ENCODE measurements at regions not wholly inside any gene's neighbourhood (a gene's known extent, or its start where the extent isn't known, plus 50 kb on each side); places are given as distances from the start of the nearest gene placed in this dataset.
"Not testable (repeated sequence)": the region's sequence is repeated elsewhere in the genome, so short reads cannot be mapped to it uniquely, and the experiment has no call there.

DNA sequence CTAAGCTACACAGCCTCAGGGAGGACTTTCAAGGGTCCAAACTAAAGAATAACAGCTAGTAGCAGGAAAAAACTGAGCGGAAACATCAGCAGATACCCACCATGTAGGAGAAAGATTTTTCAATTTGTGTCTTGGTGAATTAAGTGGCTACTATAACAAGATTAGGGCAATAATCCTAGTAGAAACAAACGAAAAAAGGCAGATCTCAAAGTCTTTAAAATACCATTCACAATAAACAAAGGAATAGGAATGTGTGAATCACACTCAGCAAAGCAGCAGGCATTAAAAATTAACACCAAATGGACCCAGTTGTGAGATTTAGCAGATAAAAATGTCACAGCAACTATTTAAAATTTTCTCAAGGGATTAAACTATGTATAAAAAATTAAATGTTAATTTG is 761.2 kb downstream of the TENT5A start:
- Histone ChIP-seq H3K9me3 (ENCODE audit: low read length) (0 out of 2 replicates have a peak, but pooled peaks cover 5% of the 10 kb centered on the region), H2AFZ (ENCODE audit: low read length) (no peak overlapping the region), H3K4me2 (ENCODE audit: low read length) (no peak overlapping the region), H3K36me3 (ENCODE audit: insufficient read depth, low read length) (no peaks in the 10 kb centered on the region), H3K79me2 (ENCODE audit: insufficient read depth, low read depth, low read length) (no peaks in the 10 kb centered on the region), H3K27ac (ENCODE audit: low read depth, low read length, poor library complexity, severe bottlenecking) (no peak overlapping the region), H3K4me3 (ENCODE audit: low read depth, low read length, poor library complexity, severe bottlenecking) (no peak overlapping the region), H3K9me2 (ENCODE audit: insufficient read depth, low read length) (no peaks in the 10 kb centered on the region), H3K4me1 (ENCODE audit: insufficient read depth, low read length, poor library complexity, severe bottlenecking) (no peaks in the 10 kb centered on the region), H4K20me1 (ENCODE audit: insufficient read depth, low read length) (no peaks in the 10 kb centered on the region)
- POLR2A ChIA-PET, result no interaction called here
- no TSS peak for BruUV-seq (replicated peaks)
- CTCF ChIA-PET (ENCODE audit: unreplicated experiment), result no interaction called here
- intact Hi-C loops (cut with micrococcal nuclease; ENCODE audit: unreplicated experiment), result no loop called here
- TF ChIP-seq EZH2phosphoT487 (IDR thresholded peaks at IDR 0.05; ENCODE audit: borderline replicate concordance, low read depth, low read length) (no peak), CTCF (conservative IDR thresholded peaks at IDR 0.05; ENCODE audit: low read length) (no peak)
- DNase-seq (ENCODE audit: low spot score), result no peak

GRCh38 chr6:80988892-80989291 is 763.6 kb downstream of the TENT5A start:
- Histone ChIP-seq H3K27ac (ENCODE audit: low read depth, low read length, poor library complexity, severe bottlenecking) (no peak overlapping the region), H3K4me2 (ENCODE audit: low read length) (no peak overlapping the region), H4K20me1 (ENCODE audit: insufficient read depth, low read length) (no peaks in the 10 kb centered on the region), H3K36me3 (ENCODE audit: insufficient read depth, low read length) (no peaks in the 10 kb centered on the region), H3K9me2 (ENCODE audit: insufficient read depth, low read length) (no peaks in the 10 kb centered on the region), H3K4me1 (ENCODE audit: insufficient read depth, low read length, poor library complexity, severe bottlenecking) (no peaks in the 10 kb centered on the region), H3K4me3 (ENCODE audit: low read depth, low read length, poor library complexity, severe bottlenecking) (no peak overlapping the region), H2AFZ (ENCODE audit: low read length) (no peak overlapping the region), H3K79me2 (ENCODE audit: insufficient read depth, low read depth, low read length) (no peaks in the 10 kb centered on the region), H3K9me3 (ENCODE audit: low read length) (no peaks in the 10 kb centered on the region)
- BruUV-seq (replicated peaks), result no TSS peak
- DNase-seq (ENCODE audit: low spot score), result no peak
- intact Hi-C loops (cut with micrococcal nuclease; ENCODE audit: unreplicated experiment), result no loop called here
- ChIA-PET POLR2A (no interaction called here), CTCF (ENCODE audit: unreplicated experiment) (no interaction called here)
- TF ChIP-seq CTCF (conservative IDR thresholded peaks at IDR 0.05; ENCODE audit: low read length) (no peak), EZH2phosphoT487 (IDR thresholded peaks at IDR 0.05; ENCODE audit: borderline replicate concordance, low read depth, low read length) (no peak)

GRCh38 chr6:80988286-80988685 is 764.2 kb downstream of the TENT5A start:
- H3K4me3 ChIP-seq (ENCODE audit: low read depth, low read length, poor library complexity, severe bottlenecking), result no peak overlapping the region
- H3K4me1 ChIP-seq (ENCODE audit: insufficient read depth, low read length, poor library complexity, severe bottlenecking), result no peaks in the 10 kb centered on the region
- BruUV-seq (replicated peaks), result no TSS peak
- H4K20me1 ChIP-seq (ENCODE audit: insufficient read depth, low read length), result no peaks in the 10 kb centered on the region
- no peak overlapping the region for H3K27ac ChIP-seq (ENCODE audit: low read depth, low read length, poor library complexity, severe bottlenecking)
- H3K4me2 ChIP-seq (ENCODE audit: low read length), result no peak overlapping the region
- ChIA-PET POLR2A (no interaction called here), CTCF (ENCODE audit: unreplicated experiment) (no interaction called here)
- DNase-seq (ENCODE audit: low spot score), result no peak
- H3K9me3 ChIP-seq (ENCODE audit: low read length), result no peaks in the 10 kb centered on the region
- H3K9me2 ChIP-seq (ENCODE audit: insufficient read depth, low read length), result no peaks in the 10 kb centered on the region
- intact Hi-C loops (cut with micrococcal nuclease; ENCODE audit: unreplicated experiment), result no loop called here
- no peaks in the 10 kb centered on the region for H3K79me2 ChIP-seq (ENCODE audit: insufficient read depth, low read depth, low read length)
- H3K36me3 ChIP-seq (ENCODE audit: insufficient read depth, low read length), result no peaks in the 10 kb centered on the region
- no peak overlapping the region for H2AFZ ChIP-seq (ENCODE audit: low read length)
- TF ChIP-seq CTCF (conservative IDR thresholded peaks at IDR 0.05; ENCODE audit: low read length) (no peak), EZH2phosphoT487 (IDR thresholded peaks at IDR 0.05; ENCODE audit: borderline replicate concordance, low read depth, low read length) (no peak)

DNA sequence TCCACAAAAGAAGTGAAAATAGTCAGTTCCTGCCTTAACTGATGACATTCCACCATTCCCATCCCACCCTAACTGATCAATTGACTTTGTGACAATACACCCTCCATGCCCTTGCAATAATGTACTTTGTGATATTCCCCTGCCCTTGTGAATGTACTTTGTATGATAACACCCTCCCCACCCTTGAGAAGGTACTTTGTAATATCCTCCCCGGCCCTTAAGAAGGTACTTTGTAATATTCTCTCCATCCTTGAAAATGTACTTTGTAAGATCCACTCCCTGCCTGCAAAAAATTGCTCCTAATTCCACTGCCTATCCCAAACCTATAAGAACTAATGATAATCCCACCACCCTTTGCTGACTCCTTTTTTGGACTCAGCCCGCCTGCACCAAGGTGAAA is 771.3 kb downstream of the TENT5A start:
- H3K27ac ChIP-seq (ENCODE audit: low read depth, low read length, poor library complexity, severe bottlenecking); H3K4me1 ChIP-seq (ENCODE audit: insufficient read depth, low read length, poor library complexity, severe bottlenecking); CTCF ChIA-PET (ENCODE audit: unreplicated experiment); DNase-seq (ENCODE audit: low spot score); H3K4me2 ChIP-seq (ENCODE audit: low read length); H2AFZ ChIP-seq (ENCODE audit: low read length); H3K9me2 ChIP-seq (ENCODE audit: insufficient read depth, low read length); intact Hi-C loops (cut with micrococcal nuclease; ENCODE audit: unreplicated experiment); BruUV-seq (replicated peaks); H3K36me3 ChIP-seq (ENCODE audit: insufficient read depth, low read length); H3K79me2 ChIP-seq (ENCODE audit: insufficient read depth, low read depth, low read length); H3K4me3 ChIP-seq (ENCODE audit: low read depth, low read length, poor library complexity, severe bottlenecking); H4K20me1 ChIP-seq (ENCODE audit: insufficient read depth, low read length); H3K9me3 ChIP-seq (ENCODE audit: low read length): not testable (repeated sequence)
- POLR2A ChIA-PET, result interaction anchor here (0.7 kb wide), 1 partner anchor 35 kb away, joined by 3 read pairs; no protein-coding TSS in a partner anchor
